Stimulated activated CD8-positive, alpha-beta memory T cell treated with anti-CD3 and anti-CD28 coated beads, Interleukin-2, amount 100 ng/mL, for 48 hours (primary cell): ENCODE measurements at regions not wholly inside any gene's neighbourhood (a gene's known extent, or its start where the extent isn't known, plus 50 kb on each side); places are given as distances from the start of the nearest gene placed in this dataset.
"Not testable (repeated sequence)": the region's sequence is repeated elsewhere in the genome, so short reads cannot be mapped to it uniquely, and the experiment has no call there.

Experiments
- DNase-seq, 2 donors: peaks; one replicate each; pipeline ENCODE4 v3.0.0-alpha.2; 2020; ENCODE audit warnings: low read depth in 2 of 2

DNA sequence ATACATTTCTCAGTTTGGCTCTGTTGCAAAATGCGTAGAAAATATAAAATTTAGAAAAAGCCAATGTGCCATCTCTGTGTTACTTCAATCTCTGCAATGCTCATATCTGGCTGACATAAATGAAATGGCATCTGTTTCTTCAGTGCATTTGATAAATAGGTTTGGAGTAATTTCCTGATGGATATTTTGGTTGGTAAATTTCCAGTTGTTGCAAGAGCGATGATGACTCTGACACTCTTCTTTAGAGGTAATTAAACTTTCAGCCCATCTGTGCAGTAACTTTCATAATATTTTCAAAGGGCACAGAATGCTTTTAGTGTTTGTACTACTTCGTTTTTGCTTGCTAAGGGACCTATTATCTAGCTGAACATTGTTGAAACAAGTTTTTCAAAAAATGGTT lies 1286.4 kb downstream of the PCDH9 start:
- DNase-seq = no peak

DNA sequence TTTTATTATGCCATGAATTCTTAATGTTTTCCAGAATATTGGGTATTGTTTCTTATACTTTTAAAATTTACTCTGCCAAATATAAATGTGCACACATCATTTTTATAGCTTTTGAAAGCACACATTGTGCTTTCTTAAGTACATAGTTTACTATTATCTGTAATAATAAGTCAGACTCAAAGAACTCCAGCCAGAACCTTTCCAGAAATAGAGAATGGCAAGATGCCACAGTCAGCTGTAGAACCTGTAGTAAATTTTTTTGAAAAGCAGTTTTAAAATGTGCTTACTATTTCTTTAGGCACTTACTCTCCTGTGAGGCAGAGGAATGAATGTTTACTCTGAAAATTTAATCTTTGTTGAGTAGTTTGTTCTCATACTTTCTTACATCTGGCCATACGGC lies 1287.1 kb downstream of the PCDH9 start:
- no peak for DNase-seq

DNA sequence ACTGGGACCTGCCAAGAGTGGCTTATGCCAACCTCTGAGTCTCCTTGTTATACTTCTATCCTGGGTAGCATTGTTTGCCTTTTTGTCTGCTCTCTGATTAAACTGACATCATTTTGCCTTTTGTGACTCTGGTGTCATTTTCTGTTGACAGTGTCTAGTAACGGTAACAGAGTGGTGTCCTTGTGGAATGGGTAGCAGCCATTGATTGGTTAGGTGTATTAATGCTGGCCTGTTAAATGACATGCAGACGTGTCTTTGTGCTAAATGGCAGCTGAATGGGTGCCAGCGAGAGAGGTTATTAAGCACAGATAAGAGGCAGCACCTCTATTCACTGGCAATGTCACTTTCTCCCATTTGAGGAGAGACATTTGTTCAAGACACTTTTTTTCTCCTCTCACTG lies 1289.4 kb downstream of the PCDH9 start:
- no peak for DNase-seq

DNA sequence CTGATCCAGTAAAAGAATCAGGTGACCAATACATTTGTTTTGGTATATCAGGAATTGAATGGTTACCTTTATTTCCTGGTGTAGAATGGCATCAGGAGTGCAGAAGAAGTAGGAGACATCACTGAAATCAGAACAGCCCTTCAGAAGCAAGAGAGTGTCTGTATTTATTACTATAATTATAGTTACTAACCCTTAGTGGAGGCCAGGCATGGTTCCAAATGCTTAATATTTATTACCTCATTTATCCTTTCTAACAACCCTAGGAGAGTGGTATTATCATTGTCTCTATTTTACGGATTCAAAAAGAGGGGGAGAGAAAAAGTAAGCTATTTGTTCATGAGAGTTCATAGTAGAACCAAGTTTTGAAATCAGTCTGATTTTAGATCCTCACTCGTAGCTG lies 1292.9 kb downstream of the PCDH9 start:
- no peak for DNase-seq

DNA sequence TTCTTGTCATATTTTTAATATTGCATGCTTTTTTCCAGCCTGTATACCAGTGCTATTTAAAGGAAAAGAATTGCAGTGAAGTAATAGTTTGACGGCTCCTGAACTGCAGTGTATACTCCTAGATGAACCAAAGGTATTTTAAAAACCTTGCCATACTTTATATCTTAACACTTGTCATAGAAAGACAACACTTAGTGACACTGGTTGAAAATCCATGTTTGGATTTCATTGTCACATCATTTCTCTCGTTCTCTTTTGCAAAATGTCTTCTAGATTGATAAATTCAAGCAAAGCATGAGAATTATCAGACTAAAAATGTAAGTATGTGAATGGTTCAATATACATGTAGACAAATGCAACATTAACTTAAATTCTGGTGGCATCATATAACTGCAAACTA lies 1293.9 kb downstream of the PCDH9 start:
- no peak for DNase-seq

DNA sequence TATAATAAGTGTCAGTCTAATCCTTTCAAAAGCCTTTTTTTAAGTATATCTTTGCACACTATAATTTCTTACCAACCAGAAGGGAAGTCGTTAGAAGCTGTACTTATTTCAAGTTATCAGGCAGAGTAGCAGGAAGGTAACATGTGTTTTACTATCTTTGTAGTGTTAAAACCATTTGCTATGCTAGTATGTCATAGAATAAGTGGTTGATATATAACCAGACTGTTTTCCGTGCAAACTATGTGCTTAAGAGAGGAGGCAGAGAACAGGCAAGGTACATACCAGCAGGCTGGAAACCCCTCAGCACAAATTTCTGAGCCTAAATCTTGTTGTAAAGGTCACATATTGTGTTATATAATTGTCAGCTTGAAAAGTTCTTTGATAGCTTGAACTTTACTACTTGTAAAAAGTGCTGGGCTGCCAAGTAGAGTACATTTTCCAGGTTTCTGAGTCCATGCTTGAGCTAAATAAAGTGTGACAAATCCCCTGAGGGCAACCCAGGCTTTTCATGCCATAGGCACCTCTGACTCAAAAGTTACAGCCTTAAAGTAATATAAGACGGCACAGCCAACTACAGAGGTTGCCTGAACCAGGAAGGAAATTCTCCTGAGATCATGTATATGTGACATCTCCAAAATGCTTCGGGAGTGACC lies 1297.4 kb downstream of the PCDH9 start:
- DNase-seq = no peak

DNA sequence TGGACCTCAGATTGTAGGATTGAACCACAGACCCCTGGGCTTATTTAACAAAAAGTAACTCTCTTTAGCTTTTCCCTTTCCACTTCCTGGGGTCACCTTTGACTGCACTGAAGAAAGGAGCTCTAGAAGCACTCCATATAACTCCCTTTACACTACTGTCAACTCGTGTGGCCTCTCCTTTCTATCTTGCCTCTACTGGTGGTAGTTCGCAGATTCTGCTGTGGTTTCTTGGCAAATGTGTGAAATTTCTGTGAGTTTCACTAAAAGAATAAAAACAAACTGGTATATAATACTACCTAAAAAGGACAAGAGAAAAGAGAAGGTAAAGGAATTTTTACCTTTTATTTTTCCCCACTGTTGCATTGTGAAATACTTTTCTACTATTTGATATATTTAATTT lies 1298.1 kb downstream of the PCDH9 start:
- DNase-seq = no peak

DNA sequence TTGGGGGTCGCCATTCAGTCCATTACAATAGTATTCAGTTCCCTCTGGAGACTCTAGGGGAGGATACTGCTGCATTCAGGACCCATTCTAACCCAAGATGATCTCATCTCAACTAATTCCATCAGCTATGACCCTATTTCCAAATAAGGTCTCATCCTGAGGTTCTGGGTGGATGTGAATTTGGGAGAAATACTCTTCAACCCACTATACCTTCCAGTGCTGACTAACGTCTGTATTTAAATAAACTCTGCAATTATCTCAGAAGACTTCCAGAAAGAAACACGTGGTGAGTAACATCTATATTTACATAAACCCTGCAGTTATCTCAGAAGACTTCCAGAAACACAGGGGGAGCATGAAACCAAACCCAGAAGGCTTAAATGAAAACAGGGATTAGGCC lies 1300.7 kb downstream of the PCDH9 start:
- DNase-seq = no peak

DNA sequence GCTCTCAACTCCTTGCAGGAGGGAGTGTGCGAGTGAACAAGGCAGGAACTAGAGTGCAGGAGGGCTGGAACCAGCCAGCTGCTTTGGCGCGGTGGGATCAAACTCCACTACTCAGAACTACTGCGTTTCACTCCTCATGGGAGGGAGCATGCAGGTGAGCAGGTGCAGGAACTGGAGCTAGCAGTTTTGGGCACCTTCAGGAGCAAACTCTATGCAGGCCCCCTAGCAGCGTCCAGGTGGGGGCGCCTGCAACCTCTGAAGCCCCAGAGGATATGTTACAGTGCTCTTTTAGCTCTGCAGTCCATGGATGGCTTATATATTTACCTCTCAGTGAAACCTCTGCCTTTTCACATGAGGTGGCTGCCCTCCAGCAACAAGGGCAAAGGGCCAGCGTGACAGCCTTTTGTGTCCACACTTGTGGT lies 1303.4 kb downstream of the PCDH9 start:
- no peak for DNase-seq

DNA sequence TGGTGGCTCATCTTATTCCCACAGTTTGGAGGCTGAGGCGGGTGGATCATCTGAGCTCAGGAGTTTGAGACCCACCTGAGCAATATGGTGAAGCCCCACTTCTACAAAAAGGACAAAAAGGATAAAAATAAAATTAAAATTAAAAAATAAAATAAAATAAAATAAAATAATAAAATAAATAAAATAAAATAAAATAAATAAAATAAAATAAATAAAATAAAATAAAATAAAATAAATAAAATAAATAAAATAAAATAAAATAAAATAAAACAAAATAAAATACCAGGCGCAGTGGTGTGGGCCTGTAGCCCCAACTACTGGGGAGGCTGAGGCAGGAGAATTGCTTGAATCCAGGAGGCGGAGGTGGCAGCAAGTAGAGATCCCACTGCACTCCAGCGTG lies 1307.3 kb downstream of the PCDH9 start:
- DNase-seq = not testable (repeated sequence)

DNA sequence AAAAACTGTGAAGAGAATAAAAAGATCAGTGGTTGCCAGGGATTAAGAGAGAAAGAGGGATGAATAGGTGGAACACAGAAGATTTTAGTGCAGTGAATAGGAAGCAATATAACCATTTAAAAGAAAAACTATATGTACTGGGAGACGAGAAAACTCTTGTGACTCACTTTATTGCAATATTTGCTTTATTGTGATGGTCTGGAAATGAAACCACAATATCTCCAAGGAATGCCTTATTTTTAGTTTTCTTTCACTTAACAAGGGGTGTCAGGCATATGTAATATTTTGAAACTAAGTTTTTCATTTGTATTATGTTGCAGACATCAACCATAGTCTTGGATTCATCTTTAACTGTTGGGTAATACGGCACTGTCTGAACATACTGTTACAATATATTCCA lies 1308.2 kb downstream of the PCDH9 start:
- no peak for DNase-seq

DNA sequence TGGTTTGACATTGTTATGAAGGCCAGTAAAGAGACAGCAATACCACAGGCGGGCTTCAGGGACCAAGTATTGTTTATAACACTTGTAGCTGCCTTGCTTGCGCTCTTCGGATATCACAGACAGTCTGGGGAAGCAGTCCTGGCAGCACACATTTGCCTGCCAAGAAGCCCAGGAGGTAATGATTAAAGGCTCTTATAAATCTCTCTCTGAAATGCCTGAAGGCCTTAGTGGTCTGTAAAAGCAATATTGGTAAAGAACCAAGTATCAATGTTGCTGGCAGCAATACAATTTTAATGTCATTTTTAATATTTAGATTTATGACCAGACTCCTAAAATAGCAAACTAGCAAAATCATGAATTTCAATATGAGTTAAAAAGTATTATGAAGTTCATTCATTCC lies 1312.4 kb downstream of the PCDH9 start:
- DNase-seq = no peak

DNA sequence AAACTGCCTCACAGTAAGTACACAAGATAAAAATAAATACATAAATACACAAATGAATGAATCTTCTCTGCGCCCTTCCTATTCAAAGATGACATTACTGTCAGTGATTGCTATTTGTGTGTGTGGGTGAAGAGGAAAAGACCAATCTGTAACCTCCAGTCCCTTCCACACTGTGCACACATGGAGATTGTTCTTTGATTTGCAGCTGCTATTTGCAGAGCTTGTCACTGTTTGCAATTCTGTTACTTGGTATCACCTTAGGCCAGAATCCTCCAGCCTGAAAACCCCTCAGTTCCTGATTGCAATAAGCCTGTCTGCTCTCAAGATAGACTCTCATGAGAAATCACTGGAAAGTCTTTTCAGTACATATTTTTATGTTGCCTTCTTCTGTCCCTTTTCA lies 1314.9 kb downstream of the PCDH9 start:
- DNase-seq = no peak

DNA sequence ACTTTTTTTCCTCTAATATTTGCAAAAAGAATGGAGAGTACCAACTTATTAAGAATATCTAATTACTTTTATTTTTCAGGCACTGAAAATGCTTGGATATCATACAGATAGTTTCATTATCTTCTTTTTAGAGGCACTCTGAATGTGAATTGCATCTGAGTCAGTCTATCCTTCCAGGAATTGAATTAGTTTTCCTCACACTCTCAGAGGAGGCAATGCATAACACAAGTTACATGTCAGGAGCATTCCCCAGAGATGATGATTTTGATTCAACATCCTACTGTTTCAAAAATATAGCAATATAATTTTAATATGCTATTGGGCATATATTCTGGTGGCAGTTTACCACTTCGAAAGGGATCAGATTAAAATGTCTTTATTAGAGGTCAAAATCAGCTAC lies 1315.4 kb downstream of the PCDH9 start:
- DNase-seq = no peak

DNA sequence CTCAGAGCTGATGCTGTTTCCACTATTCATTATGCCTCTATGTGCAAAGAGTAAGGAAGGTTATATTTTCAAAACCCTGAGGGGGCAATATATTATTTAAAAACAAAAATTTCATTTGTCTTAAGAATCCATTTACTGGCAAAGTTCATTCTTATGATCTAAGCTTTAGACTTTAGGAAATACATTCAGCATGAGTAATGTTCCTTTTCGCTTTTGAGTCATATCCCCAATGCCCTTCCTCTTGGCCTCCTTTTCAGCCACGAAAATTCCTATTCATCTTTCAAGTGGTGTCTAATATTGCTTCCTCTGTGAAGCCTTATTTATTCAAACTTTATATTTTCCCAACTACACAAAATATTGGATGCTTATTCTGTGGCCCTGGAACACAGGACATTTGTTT lies 1317.0 kb downstream of the PCDH9 start:
- no peak for DNase-seq

DNA sequence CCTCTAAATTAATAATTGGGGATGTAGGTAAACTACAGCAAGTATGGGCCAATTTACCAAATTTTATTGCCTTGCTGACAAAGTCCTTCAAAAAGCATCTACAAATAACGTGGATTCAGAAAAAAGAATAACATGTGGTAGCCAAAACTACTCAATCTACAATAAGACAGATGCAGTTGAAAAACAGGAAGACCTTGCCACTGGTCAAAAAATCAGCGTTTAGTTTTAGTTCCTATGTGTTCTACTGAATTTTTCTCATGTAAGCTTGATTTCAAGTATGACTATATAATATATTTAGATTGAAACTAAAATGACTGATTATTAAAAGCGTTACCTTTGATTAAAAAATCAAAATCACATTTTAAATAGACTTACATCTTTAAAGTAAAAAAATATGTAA lies 1317.6 kb downstream of the PCDH9 start:
- DNase-seq = no peak

DNA sequence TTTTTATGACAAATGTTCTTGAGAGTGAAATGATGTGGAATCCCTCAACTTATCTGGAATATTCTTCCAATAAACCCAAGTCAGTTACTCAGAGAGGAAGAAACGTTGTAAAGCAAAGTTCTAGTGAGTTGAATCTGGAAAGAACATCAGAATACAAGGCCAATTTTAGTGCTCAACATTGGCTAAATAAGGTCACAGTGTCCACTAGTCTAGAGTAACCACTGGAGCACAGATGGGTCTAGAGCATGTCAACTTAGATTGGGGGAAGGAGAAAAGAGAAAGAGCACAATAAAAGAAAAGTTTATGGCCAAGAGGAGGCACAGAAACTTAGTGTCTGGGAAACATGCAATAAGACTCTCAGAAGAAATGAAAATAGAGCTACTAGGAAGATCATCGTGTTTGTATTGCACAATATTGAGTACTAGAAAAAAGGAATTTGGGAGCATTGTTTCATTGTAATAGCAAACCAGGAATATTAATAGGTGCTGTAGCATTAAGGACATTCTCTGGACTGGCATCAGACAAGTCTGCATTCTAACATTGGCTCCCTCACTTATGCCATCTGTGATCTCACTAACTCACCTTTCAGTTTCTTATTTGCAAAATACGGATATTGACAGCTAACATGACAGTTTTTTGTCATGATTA lies 1318.5 kb downstream of the PCDH9 start:
- DNase-seq = no peak

DNA sequence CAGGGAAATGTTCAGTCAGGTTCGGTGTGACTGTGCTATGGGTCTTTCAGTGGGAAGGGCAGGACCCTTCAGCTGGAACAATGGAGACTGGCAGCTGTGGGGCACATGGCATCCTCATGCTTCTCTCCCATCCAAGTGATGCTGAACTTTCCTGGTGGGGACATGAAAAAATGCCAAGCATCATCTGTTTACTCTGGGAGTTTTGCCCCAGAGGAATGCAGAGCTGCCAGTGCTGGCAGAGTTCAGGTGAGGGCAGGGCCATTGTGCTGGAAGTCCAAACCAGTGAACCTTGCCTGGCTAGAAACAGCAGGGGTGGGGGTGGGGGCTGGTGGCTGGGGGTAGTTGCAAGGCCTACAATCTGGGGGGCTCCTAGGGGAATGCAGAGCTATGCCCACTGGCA lies 1320.6 kb downstream of the PCDH9 start:
- DNase-seq = no peak

DNA sequence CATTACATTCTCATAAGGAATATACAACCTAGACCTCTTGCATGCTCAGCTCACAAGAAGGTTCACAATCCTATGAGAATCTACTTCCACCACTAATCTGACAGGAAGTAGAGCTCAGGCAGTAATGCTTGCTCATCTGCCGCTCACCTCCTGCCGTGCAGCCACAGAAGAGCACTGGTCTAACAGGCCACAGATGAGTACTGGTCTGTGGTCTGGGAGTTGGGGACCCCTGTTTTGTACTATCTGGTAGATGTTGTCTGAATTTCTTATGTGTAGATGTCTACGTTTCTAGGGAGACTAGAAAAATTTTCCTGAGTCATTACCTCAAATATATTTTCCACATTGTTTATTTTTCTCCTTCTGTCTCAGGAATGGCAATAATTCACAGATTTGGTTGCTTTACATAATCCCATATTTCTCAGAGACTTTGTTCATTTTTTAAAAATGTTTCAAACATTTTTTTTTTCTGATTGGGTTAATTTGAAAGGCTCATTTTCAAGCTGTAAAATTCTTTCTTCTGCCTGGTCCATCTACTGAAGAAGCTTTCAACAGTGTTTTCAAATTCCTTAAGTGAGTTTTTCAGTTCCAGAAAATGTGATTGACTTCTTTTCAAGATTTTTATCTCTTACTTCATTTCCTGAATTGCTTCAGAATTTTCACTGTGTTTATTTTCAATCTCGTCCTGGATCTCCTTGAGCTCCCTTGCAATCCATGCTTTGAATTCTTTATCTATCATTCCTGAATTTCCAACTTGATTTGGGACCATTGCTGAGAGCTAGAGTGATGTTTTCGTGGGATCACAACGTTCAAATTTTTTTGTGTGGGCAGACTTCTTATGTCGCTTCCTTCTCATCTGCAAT lies 1322.2 kb downstream of the PCDH9 start:
- no peak for DNase-seq

DNA sequence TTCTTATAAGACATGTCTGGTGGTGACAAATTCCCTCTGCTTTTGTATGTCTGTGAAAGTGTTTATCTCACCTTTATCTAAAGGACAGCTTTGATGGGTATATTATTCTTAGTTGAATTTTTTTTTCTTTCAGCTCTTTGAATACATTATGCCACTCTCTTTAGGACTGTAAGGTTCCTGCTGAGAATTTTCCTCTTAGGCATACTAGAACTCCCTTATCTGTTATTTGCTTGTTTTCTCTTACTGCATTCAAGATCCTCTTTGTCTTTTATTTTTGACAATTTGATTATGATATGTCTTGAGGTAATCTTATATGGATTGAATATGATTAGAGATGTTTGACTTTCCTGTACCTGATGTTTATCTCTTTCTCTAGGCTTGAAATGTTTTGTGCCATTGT lies 1328.4 kb downstream of the PCDH9 start:
- no peak for DNase-seq

DNA sequence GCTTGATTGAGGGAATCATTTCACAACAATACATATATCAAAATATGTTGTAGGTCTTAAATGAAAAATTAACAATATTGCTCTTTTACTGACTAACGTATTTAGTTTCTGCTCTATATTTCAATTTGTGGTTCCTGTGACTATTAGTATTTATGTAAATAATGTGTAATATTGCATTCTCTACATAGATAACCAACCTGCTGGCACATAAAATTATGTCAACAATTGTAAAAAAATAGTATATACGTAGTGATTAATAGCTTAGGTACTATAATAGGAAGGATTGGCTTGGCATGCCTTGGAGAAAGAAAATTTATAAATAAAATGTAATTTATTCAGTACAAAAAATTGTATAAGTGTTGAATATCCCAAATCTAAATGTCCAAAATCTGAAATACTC lies 1336.1 kb downstream of the PCDH9 start:
- no peak for DNase-seq

DNA sequence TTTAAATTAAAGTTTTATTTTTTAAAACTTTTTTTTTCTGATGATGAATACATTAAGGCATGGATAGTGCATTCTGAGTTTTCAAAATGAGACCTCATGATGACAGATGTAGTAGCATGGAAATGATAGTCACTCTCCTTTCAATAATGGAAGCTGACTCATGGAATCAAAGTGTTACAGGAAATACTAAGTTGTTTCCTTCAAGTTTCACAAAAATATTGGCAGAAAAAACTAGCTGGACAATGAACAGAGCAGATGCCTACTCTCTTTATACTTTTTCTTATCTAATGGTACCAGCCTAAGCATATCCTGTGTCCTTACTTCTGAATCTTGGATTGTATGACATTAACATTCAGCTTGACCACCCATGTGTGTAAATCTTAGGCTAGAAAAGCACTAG lies 1337.3 kb downstream of the PCDH9 start:
- no peak for DNase-seq

DNA sequence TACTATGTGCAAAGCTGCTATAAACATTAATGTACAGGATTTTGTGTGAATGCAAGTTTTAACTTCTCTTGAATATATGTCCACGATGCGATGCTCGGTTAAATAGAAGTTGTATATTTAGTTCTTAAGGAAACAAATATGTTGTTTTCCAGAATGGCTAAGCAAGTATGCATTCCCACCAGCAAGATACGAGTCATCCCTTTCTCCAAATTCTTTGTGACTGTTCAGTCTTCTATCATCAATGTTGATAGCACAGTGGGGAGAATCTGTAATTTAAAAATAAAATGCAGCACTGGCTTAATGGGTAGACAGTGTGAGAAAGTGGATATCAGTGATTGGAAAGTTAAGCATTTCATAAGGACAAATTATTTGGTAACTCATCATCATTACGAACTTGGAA lies 1340.8 kb downstream of the PCDH9 start:
- no peak for DNase-seq
